ES-I3 (cell line): ENCODE measurements at regions not wholly inside any gene's neighbourhood (a gene's known extent, or its start where the extent isn't known, plus 50 kb on each side); places are given as distances from the start of the nearest gene placed in this dataset.
"Not testable (repeated sequence)": the region's sequence is repeated elsewhere in the genome, so short reads cannot be mapped to it uniquely, and the experiment has no call there.

Experiments
- H3K36me3 ChIP-seq: 2 replicates; pipeline ENCODE4 v1.6.1; 2013; ENCODE audit warnings: mild to moderate bottlenecking, low read length, control low read depth, moderate library complexity; ENCODE audit not compliant: insufficient read depth
- H3K4me1 ChIP-seq: 2 replicates; pipeline ENCODE4 v1.6.1; 2013; ENCODE audit warnings: mild to moderate bottlenecking, control low read depth, low read length; ENCODE audit not compliant: insufficient read depth
- H3K9ac ChIP-seq: 2 replicates; pipeline ENCODE4 v1.6.1; 2013; ENCODE audit warnings: low read depth, mild to moderate bottlenecking, low read length, moderate library complexity
- H3K9me3 ChIP-seq: 2 replicates; pipeline ENCODE4 v1.6.1; 2013; ENCODE audit warnings: mild to moderate bottlenecking, low read length, moderate library complexity; ENCODE audit not compliant: control insufficient read depth, insufficient read depth

DNA sequence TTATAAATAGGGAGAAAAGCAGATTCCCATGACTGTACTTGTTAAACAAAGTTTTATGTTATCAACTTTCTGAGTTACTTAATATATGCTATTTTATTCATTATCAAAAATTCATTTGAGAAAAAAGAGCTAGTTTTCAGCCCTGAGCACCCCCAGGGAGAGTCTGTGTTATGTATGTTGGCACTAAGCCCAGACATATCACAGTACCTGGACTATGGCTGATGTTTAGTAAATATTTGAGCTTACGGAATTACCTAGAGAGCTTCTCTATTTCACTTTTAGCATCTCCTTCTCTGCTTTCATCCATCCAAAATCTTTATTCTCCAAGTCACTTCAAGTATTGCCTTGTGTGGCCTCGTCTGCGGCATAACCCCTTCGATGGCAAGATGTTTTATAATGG, 225.9 kb upstream of the PCSK5 start:
- H3K9ac ChIP-seq, result no peak overlapping the region
- no peaks in the 10 kb centered on the region for H3K36me3 ChIP-seq
- no peaks in the 10 kb centered on the region for H3K4me1 ChIP-seq
- no peaks in the 10 kb centered on the region for H3K9me3 ChIP-seq

DNA sequence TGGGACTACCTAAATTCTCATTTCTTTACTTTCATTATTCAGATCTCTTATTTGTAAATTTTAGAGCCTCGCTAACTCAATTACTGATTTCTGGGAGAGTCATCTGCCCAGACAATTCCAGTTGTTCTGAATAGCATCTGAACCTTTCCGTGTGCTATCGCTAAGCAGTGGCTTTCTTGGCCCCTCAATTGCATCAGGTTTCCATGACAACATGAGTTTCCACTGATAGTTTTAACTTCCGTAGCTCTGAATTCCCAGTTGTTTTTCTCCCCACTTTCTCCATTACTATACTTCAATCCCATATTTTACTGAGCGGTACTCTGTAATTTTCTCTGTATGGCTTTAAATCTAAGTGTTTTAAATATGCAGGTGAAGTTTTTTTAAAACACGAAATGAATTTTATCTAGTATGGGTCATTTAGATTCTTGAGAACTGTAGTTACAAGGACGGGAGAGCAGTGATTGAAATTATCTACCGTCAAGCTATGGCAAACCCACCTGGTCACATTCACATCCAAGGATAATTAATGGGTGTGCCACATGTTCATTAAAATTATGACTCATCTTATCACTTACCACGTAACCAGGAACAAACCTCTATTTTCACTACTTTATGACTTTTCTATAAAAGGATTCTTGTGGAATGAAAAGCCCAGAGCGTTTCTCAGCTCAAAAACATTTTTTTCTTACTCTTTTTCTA, 223.5 kb upstream of the PCSK5 start:
- H3K9me3 ChIP-seq, result no peaks in the 10 kb centered on the region
- H3K4me1 ChIP-seq, result no peaks in the 10 kb centered on the region
- no peaks in the 10 kb centered on the region for H3K36me3 ChIP-seq
- no peak overlapping the region for H3K9ac ChIP-seq

DNA sequence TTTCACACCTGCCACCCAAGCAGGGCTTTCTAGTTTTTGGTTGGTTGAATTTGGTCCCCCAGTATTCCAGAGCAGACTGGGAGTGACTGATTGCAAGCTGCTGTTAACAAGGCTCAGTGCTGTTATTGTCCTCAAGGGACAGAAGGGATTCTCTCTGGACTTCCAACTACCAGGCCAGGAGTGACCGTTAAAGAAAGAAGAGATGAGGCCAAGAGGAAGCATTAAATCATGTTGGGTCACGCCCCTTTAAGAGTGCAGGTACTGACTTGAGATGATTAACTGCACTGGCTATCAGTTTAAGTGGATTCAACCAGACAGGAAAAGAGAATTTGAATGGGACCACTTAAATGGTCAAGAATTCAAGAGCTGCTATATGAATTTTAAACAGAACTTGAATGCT, 220.8 kb upstream of the PCSK5 start:
- Histone ChIP-seq H3K36me3 (no peaks in the 10 kb centered on the region), H3K9ac (no peak overlapping the region), H3K4me1 (no peaks in the 10 kb centered on the region), H3K9me3 (no peaks in the 10 kb centered on the region)

DNA sequence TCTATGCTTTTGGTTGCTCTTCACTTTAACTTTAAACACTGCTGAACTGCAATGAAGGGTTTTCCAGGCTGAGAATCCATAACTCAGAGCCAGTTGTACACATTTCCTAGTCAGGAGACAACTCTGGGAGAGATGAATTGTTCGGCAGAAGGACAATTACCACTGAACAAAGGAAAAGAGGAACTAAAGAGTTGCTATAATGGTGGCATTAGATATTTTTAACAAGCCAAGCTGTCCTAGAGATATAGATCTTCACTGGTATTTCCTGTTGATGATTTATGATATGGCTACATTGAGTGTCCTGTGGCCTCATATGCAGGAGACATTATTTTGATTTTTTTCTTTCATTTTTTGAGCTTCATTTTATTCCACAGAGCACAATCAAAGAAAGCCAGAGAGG, 219.1 kb upstream of the PCSK5 start:
- Histone ChIP-seq H3K4me1 (no peaks in the 10 kb centered on the region), H3K36me3 (no peaks in the 10 kb centered on the region), H3K9me3 (no peaks in the 10 kb centered on the region), H3K9ac (no peak overlapping the region)

DNA sequence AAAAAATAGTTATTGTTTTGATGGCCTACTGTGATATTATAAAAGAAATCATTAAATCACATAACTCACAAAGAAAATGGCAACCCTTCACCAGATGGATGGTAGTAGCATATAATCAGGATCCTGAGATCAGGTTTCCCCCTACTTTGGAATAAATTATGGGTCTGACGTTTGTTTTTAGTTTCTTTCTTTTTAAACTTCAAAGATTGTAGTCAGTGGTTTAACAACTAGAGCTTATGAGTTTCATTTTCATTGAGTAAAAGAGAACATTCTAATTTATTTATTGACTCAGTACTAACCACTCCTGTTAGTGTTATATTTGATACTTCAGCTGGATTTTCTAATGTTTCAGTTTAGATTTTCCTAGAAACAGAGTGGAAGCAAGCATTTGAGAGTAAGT, 218.0 kb upstream of the PCSK5 start:
- Histone ChIP-seq H3K36me3 (no peaks in the 10 kb centered on the region), H3K9ac (no peak overlapping the region), H3K4me1 (no peaks in the 10 kb centered on the region), H3K9me3 (no peaks in the 10 kb centered on the region)

DNA sequence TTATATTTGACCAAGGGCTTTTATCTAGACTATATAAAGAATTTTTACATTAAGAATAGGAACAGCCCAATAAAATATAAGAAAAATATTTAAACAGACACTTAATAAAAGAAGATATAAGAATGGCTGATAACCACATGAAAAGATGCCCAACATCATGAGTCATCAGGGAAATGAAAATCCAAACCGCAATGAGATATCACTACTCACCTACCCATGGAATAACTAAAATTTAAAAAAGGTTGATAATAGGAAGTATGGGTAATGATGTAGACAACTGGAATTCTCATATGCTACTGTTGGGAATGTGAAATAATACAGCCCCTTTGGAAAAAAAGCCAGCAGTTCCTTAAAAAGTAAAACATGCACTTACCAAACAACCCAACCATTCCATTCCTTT, 206.9 kb upstream of the PCSK5 start:
- H3K9ac ChIP-seq, result no peak overlapping the region
- no peaks in the 10 kb centered on the region for H3K36me3 ChIP-seq
- no peaks in the 10 kb centered on the region for H3K9me3 ChIP-seq
- no peaks in the 10 kb centered on the region for H3K4me1 ChIP-seq

DNA sequence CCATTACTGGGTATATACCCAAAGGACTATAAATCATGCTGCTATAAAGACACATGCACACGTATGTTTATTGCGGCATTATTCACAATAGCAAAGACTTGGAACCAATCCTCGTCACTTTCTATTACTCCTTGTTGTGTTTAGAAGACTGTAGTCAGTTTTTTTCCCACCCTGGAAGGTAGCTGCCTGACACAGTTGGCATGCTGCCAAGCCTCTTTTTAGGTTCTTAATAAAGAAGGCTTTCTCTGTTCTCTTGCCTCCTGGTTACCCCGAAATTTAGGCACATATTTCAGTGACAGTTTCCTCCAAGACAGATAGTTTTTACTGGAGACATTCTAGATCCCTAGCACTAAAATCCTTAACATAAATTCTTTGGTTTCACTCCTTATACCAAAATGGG, 205.4 kb upstream of the PCSK5 start:
- H3K4me1 ChIP-seq, result no peaks in the 10 kb centered on the region
- H3K36me3 ChIP-seq, result no peaks in the 10 kb centered on the region
- H3K9ac ChIP-seq, result no peak overlapping the region
- H3K9me3 ChIP-seq, result no peaks in the 10 kb centered on the region

DNA sequence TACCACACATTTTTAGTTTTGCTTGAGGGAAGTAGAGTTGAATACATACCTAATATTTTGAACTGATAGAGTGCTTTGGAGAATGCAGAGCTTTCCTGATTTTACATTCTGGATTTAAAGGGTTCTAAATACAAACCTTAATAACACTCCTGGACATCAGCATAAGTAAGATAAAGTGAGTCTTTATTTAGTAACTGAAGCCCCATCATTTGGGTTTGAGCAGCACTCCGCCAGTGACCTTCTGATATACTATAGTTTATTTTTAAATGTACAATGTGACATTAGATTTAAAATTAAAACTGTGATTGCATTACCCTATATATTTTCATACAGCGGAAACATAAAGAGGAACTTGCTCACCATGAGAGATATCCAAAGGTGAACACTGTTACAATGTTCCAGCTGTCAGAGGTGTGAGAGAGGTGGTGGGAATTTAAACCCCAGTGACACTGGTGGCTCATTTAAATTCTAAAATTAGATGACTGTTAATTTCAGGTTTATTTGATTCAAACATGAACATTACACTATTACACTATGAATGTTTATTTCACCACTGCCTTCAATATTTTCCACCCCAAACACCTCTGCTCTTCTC, 203.0 kb upstream of the PCSK5 start:
- Histone ChIP-seq H3K4me1 (no peaks in the 10 kb centered on the region), H3K36me3 (no peaks in the 10 kb centered on the region), H3K9ac (no peak overlapping the region), H3K9me3 (no peaks in the 10 kb centered on the region)

DNA sequence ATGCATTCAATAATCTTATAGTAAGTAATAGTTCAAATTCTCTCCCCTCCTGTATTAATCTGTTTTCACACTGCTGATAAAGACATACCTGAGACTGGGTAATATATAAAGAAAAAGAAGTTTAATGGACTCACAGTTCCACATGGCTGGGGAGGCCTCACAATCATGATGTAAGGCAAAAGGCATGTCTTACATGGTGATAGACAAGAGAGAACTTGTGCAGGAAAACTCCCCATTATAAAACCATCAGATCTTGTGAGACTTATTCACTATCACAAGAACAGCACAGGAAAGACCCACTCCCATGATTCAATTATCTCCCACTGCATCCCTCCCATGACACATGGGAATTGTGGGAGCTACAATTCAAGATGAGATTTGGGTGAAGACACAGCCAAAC, 199.9 kb upstream of the PCSK5 start:
- not testable (repeated sequence) for H3K4me1 ChIP-seq, H3K36me3 ChIP-seq, H3K9ac ChIP-seq, H3K9me3 ChIP-seq

DNA sequence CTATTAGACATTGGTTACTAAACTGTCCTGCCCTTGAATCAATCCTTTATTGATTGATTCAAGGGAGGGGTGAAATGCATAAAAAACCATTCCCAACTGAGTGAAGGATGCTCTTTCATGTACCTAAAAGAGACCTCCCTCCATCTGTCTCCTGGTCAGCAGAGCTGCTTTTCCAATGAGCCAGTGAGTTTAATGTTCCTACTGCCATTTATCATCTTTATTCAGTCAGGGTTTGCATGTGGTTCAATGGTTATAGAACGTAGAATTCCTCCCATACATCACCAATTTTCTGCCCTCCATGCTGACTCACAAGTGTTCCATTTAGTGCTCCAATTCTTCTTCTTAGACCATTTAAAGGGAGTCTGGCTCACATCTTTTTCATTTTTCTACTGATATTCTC, 199.1 kb upstream of the PCSK5 start:
- Histone ChIP-seq H3K4me1 (no peaks in the 10 kb centered on the region), H3K9ac (no peak overlapping the region), H3K36me3 (no peaks in the 10 kb centered on the region), H3K9me3 (no peaks in the 10 kb centered on the region)

DNA sequence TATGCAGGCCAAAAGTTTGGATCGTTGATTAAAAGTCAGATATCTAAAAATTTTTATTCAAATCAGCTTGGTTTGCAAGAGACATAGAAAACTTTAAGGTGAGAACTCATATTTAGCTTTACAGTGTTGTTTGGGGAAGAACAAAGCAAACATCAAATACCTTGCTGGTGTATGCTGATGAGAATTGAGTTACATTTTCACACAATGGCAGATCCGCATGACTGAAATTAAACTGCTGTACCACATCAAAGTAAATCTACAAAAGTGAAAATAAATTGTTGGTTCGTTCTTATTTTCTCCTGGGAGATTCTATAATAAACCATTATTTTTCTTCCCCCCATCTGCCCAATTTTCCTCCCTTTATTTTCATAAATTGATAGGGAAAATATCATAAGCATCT, 198.2 kb upstream of the PCSK5 start:
- Histone ChIP-seq H3K9ac (no peak overlapping the region), H3K4me1 (no peaks in the 10 kb centered on the region)

DNA sequence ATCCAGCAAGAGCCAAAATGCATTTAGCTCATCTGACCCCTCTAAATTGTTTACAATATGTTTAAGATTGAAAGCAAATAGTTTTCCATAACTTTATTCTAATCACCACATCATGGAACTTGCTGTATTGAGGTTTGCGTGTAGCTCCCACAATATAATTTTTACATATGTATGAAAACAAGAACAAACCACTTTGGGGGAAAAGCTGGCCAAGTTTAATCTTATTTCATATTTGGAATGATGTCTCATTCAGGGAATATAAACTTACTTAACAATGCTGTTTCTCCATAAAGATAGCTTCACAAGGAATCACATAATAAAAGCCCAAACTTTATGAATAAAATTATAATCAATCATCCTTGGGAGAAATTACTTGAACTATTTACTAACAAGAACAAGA, 194.6 kb upstream of the PCSK5 start:
- Histone ChIP-seq H3K36me3 (no peaks in the 10 kb centered on the region), H3K9ac (no peak overlapping the region), H3K9me3 (no peaks in the 10 kb centered on the region), H3K4me1 (no peaks in the 10 kb centered on the region)

More for the DNA sequence above, 198.2 kb upstream of the PCSK5 start:
- H3K9me3 ChIP-seq, result no peaks in the 10 kb centered on the region
- no peaks in the 10 kb centered on the region for H3K36me3 ChIP-seq

DNA sequence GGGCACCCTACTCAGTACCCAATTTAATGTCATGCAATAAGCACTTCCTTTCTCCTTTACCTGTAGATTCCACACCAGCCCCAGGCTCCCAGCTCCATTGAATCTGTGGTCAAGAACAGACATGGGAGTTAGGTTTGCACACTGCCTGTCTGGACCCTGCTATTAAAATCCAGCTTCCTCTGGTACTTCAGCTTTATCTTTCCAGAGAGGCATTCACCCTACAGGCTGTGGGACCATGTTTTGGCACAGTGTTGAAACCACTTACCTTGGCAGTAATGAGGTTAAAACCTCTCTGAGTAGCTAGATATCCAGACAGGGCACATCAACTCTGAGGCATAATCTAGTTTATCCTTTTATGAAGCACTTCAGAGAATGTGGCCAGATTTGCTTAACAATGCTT, 191.5 kb upstream of the PCSK5 start:
- H3K9ac ChIP-seq, result no peak overlapping the region
- H3K9me3 ChIP-seq, result no peaks in the 10 kb centered on the region
- no peaks in the 10 kb centered on the region for H3K4me1 ChIP-seq
- no peaks in the 10 kb centered on the region for H3K36me3 ChIP-seq

DNA sequence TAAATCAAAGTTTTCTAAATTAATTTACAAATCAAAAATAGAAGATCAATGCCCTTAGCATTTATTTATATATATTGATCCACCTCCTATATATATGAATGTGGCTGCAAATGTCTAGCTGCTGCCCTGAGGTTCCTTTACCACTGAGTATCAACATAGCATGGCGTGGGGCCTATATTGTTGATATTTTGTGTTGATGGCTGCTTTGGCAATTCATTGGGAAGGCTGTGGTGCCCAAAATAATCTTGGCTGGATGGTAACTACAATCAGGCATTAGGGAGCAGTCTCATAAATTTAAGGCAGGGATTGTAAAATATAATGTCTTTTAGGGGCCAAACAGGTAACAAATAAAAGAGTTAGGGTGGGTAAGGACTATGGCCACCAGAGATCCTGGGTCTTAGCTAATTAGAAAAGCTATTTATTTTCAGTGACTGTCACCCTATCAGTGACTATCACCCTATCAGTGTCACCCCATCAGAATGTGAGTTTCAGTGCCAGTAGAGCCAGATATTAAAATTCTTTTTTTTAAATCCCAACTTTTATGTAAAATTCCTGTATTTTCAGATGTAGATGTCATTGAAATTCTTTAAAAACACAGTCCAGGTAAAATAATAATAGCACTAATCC, 190.7 kb upstream of the PCSK5 start:
- Histone ChIP-seq H3K4me1 (no peaks in the 10 kb centered on the region), H3K36me3 (no peaks in the 10 kb centered on the region), H3K9me3 (no peaks in the 10 kb centered on the region), H3K9ac (no peak overlapping the region)

DNA sequence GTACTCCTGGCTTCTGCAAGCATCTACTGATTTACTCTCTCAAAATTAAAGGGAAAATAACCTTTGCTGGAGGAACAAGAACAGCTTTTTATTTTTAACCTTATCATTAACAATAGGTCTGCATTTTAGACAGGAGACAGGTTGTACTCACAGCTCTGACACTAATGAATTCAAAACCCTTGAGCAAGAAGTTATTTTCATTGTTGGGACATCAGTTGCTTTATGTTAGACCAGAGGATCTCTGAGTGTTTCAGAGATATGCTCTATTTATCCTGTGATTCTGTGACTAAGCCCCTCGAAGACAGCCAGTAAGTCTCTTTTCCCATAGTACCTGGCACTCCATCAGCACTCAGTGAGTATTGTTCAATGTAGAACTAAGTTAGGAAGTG, 190.2 kb upstream of the PCSK5 start:
- no peaks in the 10 kb centered on the region for H3K36me3 ChIP-seq

More for the DNA sequence above, 190.2 kb upstream of the PCSK5 start:
- H3K9ac ChIP-seq, result no peak overlapping the region
- no peaks in the 10 kb centered on the region for H3K4me1 ChIP-seq
- H3K9me3 ChIP-seq, result no peaks in the 10 kb centered on the region
